OCI-LY3 (cell line): ENCODE measurements at regions not wholly inside any gene's neighbourhood (a gene's known extent, or its start where the extent isn't known, plus 50 kb on each side); places are given as distances from the start of the nearest gene placed in this dataset.
"Not testable (repeated sequence)": the region's sequence is repeated elsewhere in the genome, so short reads cannot be mapped to it uniquely, and the experiment has no call there.

ENCODE experiments used
- EZH2phosphoT487 ChIP-seq: fragments of 200-600 bp; shearing (Covaris generic); IDR thresholded peaks from 2 replicates; pipeline ENCODE4 v1.6.1; 2018; ENCODE audit warnings: antibody characterized with exemption, mixed run types, low read depth
- TF ChIP-seq, protein P1 (sequence below): fragments of 200-600, 300-600 bp; sonication (generic); IDR thresholded peaks from 2 replicates; pipeline ENCODE4 v1.5.1; 2014; ENCODE audit warnings: antibody characterized with exemption, low read length, low read depth

DNA sequence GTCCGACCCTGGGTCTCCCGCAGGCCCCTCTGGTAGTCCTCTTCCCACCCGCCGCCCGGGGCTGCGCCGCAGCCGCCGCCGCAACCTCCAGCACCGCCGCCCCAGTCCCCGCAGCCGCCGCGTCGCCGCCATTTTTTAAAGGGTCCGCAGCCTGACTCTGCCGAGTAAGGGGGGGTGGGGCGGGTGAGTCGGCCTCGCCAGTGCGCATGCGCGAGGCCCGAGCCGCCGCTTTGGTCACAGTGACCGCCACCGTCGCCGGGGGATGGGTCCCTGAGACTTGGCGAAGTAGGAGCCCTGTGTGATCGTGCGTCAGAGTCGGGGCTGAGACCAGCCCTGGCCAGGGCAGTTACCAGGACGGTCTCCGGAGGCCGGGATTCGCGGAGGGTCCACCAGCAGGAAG, 532.8 kb downstream of the FOXD4L4 start:
- TF ChIP-seq, protein P1, sequence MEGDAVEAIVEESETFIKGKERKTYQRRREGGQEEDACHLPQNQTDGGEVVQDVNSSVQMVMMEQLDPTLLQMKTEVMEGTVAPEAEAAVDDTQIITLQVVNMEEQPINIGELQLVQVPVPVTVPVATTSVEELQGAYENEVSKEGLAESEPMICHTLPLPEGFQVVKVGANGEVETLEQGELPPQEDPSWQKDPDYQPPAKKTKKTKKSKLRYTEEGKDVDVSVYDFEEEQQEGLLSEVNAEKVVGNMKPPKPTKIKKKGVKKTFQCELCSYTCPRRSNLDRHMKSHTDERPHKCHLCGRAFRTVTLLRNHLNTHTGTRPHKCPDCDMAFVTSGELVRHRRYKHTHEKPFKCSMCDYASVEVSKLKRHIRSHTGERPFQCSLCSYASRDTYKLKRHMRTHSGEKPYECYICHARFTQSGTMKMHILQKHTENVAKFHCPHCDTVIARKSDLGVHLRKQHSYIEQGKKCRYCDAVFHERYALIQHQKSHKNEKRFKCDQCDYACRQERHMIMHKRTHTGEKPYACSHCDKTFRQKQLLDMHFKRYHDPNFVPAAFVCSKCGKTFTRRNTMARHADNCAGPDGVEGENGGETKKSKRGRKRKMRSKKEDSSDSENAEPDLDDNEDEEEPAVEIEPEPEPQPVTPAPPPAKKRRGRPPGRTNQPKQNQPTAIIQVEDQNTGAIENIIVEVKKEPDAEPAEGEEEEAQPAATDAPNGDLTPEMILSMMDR = not testable (repeated sequence)
- TF ChIP-seq EZH2phosphoT487 = not testable (repeated sequence)
